HL-60 (cell line): ENCODE measurements at regions not wholly inside any gene's neighbourhood (a gene's known extent, or its start where the extent isn't known, plus 50 kb on each side); places are given as distances from the start of the nearest gene placed in this dataset.

ENCODE experiments used
- DNase-seq, 2 experiments: peaks; one replicate each; pipeline ENCODE4 v3.0.0-alpha.2; 2010 to 2020; ENCODE audit warnings: low read depth in 1 of 2, low spot score in 1 of 2
- H3K27ac ChIP-seq: fragments of 250-450 bp; sonication (Bioruptor Pico); replicated peaks from 2 replicates; pipeline ENCODE4 v1.5.1; 2020; ENCODE audit warnings: mild to moderate bottlenecking, moderate library complexity
- H3K27me3 ChIP-seq: fragments of 250-450 bp; sonication (Bioruptor Pico); 2 replicates; pipeline ENCODE4 v1.5.1; 2021; ENCODE audit warnings: mild to moderate bottlenecking, moderate library complexity; ENCODE audit not compliant: insufficient read depth, poor library complexity, severe bottlenecking
- H3K4me3 ChIP-seq: replicated peaks from 2 replicates; pipeline ENCODE4 v1.5.1; 2011; ENCODE audit warnings: mild to moderate bottlenecking, control low read depth, low read length; ENCODE audit not compliant: insufficient read depth
- CTCF ChIP-seq: IDR thresholded peaks from one replicate; pipeline ENCODE4 v1.5.1; 2011; ENCODE audit warnings: low read length, control low read depth, inconsistent platforms; ENCODE audit not compliant: insufficient read depth
- GABPA ChIP-seq: IDR thresholded peaks from 2 replicates; pipeline ENCODE4 v1.6.1; 2012; ENCODE audit warnings: low read depth
- POLR2AphosphoS5 ChIP-seq: IDR thresholded peaks from 2 replicates; pipeline ENCODE4 v1.6.1; 2012; ENCODE audit warnings: low read depth
- REST ChIP-seq: IDR thresholded peaks from 2 replicates; pipeline ENCODE4 v1.6.1; 2012; ENCODE audit warnings: low read depth; ENCODE audit not compliant: insufficient replicate concordance
- SPI1 ChIP-seq: IDR thresholded peaks from 2 replicates; pipeline ENCODE4 v1.6.1; 2012; ENCODE audit warnings: low read depth, mild to moderate bottlenecking, borderline replicate concordance

GRCh38 chr14:104384776-104385071 is 194.8 kb upstream of the C14orf180 start:
- no peak for DNase-seq
- no peak for TF ChIP-seq REST
- no peak for TF ChIP-seq POLR2AphosphoS5
- Histone ChIP-seq H3K4me3 (no peak overlapping the region), H3K27ac (no peak overlapping the region), H3K27me3 (no peaks in the 10 kb centered on the region)

- Histone ChIP-seq H3K27ac (no peak overlapping the region), H3K4me3 (no peak overlapping the region), H3K27me3 (no peaks in the 10 kb centered on the region)
- DNase-seq: no peak
- TF ChIP-seq CTCF (no peak), SPI1 (no peak), GABPA (no peak), REST (no peak)
Measured at GRCh38 chr14:104385111-104385510, 194.5 kb upstream of the C14orf180 start.

- no peaks in the 10 kb centered on the region for H3K27me3 ChIP-seq
- H3K27ac ChIP-seq: no peak overlapping the region
- H3K4me3 ChIP-seq: no peak overlapping the region
- DNase-seq: no peak
- TF ChIP-seq CTCF (no peak), POLR2AphosphoS5 (no peak), SPI1 (no peak), REST (no peak), GABPA (no peak)
Measured at GRCh38 chr14:104385531-104386101, 193.9 kb upstream of the C14orf180 start.
